Left lobe of liver (tissue), 2 donors: ENCODE measurements at regions not wholly inside any gene's neighbourhood (a gene's known extent, or its start where the extent isn't known, plus 50 kb on each side); places are given as distances from the start of the nearest gene placed in this dataset.
"Not testable (repeated sequence)": the region's sequence is repeated elsewhere in the genome, so short reads cannot be mapped to it uniquely, and the experiment has no call there.

Source experiments
- ATAC-seq: fragments of 200-7000 bp; cut with Tn5 transposase; one replicate; pipeline ENCODE4 v1.9.1; 2020; ENCODE audit warnings: mild to moderate bottlenecking, moderate library complexity
- DNase-seq: peaks from one replicate; pipeline ENCODE4 v3.0.0-alpha.2; 2020; ENCODE audit warnings: low spot score
- donor health status: DM: no; HTN: no; CAD: no; lungs with moderate emphysema.
- donor health status: DM: no; HTN: yes; CAD: no.

DNA sequence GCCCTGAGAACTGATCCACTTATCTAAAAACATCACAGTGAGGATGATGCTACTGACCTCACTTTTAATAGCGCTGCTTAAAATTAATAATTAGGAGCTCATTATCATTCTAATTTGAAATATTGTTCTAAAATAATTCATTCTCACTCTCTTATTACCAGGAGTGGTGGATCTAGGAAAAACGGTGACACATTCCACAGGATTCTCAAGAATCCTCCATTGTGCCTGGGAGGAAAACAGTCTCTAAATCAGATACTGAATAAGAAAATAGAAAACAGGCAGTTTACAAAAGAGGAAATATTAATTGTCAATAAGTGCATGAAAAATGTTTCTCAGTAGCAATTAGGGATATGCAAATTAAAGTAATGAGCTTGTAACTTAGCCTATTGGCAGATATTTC, 187.4 kb downstream of the TENT5A start:
- ATAC-seq: no peak
- no peak for DNase-seq

DNA sequence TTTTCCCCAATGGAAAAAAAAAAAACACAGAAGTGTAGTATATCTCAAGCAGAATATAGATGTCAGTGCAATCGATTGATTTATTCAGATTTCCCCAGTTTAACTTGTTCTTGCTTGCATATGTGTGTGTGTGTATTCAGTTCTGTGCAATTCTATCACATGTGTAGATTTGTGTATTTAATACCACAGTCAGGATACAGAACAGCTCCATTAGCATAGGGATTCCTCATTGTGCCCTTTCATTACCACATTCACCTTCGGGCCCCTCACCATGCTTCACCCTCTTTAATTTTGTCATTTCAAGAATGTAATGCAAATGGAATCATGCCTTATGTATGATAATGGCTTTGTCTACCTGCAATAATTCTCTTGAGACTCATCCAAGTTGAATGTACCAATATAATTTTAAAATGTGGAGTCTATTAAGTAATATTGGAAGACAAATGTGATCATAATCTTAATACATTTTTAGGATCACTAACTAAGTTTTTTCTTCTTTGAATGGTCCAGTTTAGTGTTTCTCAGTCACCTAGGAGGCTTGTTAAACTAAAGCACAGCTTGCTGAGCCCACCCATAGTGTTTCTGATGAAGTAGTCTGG, 187.9 kb downstream of the TENT5A start:
- ATAC-seq (no peak), DNase-seq (no peak)

DNA sequence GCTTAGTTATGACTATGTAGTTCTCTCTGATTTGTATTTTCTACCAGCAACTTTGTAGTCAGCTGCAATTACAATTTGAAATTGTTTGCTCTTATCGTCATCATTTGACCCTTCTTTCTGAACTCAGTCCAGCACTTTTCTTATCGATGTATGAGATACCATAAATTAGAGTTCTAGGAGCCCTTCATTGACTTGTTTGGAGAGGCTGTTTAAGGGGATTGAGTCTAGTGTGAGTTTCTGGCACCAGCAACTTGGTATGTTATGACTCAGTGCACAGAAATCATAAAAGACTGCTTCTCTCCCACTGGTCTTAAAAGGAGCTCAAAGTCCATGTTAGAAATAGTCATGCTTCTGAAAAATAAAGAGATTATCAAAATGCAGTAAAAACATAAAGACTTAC, 190.3 kb downstream of the TENT5A start:
- no peak for DNase-seq

DNA sequence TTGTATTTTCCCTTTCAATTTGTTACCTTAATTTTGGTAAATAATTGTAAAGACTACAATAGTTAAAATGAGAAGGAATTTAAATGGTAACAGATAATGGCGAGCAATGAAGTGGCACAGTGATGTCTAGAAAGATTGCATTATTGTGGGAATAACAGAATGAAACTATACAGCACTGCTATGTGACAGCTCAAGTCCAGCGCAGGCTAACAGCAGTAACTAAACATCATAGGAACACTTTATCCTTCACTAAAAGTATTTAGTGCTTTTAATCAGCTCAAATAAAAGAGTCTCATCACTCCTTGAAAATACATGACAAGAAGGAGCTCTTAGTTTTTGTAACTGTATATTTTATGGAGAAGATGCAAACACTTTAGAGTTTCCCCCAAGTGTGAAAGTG, 190.8 kb downstream of the TENT5A start:
- ATAC-seq: no peak
- DNase-seq: no peak

More for the DNA sequence above, 190.3 kb downstream of the TENT5A start:
- ATAC-seq: peak; percentile 58

DNA sequence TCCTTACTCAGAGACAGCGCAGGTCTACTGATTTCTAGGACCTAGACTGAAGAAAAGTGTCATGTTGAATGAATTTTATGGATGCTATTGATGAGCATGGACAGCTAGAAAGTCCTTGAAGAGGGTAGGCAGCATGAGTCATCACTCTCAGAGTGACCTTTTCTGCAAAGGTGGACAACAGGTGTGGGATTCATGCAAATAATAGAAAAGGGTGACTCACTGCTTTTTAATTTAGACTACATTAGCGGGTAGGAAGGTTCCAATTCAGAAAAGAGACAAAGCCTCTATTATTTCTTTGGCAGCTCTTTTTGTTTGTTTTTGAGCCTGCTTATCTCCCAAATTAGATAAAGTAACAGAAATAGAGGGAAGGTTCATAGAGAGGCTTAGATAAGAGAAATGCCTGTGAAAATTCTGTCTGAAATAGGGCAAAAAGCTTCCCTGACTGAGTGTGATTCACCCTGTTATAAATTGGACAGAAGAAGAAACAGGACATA, 191.4 kb downstream of the TENT5A start:
- peak; percentile 39 for ATAC-seq
- no peak for DNase-seq

DNA sequence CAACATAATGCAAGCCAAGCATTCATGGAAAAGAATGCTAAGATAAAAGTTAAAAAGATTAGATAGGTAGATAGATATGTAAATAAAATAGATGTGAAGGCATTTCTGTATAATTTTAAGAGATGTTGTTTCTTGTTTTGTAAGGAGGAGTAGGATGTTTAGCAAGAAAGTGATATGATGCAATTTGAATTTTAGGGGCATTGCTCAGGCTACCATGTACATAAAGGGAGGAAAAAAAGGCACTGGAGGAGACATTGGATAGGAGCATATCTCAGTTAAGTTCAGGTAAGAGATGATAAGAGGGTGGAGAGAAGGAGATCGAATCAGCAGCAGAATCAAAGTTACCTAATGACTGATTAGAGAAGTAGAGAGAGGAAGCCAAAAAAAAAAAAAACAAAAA, 194.7 kb downstream of the TENT5A start:
- ATAC-seq: no peak
- no peak for DNase-seq

DNA sequence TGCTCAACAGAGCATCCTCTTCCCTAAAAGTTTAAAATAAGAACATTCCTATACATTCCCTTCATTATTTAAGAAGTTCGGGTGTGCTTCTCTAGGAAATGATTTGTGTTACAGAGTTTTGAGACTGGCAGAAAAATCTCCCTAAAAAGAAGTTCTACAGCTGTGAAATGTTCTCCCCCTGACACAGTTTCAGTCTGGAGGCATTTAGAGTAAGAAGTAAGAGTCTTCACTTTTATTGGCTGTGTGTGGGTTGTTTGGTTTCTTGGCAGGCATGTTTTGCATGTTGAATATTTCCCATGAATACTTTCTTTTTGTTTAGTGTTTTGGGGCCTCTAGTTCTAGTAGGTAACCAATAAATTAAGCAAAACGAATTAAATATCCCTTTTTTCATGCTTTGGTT, 195.9 kb downstream of the TENT5A start:
- ATAC-seq (no peak), DNase-seq (no peak)

DNA sequence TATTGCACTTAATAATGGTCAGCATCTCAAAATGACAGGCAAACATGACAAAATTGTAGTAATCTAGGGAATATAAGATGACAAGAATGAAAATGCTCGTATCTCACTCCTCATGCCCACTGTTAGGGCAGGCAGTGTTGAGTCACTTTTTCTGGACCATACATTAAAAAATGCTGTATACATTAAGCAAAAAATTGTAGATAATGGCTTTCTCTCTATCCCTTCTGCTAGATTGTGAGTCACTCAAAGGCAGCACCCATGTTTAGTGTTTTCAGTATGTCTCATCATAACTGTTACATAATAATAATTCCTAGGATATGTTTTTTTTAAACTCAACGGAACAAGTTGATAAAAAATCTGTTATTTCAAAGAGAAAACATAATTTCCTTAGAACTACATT, 199.3 kb downstream of the TENT5A start:
- DNase-seq (no peak), ATAC-seq (no peak)

DNA sequence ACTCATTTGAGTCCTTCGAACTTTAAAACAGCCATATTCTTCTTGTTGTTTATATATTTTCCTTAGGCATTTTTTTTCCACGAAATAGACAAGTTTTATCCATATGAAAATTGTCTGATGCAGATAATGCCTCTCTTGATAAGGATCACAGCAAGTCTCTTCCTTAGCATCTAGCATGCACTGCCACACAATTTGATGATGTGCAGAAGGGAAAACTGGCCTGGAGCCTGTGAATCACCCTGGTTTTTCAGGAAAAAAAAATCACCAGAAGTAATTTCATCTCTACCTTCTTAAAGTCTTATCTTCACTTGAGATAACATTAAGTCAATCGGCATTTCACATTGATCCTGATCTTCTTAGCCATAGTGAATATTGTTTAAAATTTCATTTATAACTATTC, 199.8 kb downstream of the TENT5A start:
- no peak for ATAC-seq
- no peak for DNase-seq

DNA sequence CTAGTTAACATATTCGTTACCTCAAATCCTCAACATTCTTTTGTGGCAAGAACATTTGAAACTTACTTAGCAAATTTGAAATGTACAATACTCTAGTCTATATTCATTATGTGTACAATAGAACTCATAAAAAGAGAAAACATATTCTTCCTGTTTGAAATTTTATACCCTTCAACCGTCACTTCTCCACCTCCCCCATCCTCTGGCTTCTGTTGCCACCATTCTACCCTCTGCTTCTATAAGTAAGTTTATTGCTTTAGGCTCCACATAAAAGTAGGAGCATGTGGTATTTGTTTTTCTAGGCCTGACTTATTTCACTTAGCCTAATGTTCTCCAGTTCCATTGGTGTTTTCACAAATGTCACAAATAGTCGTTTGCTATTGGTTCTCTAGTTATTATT, 205.3 kb downstream of the TENT5A start:
- DNase-seq (no peak), ATAC-seq (no peak)

DNA sequence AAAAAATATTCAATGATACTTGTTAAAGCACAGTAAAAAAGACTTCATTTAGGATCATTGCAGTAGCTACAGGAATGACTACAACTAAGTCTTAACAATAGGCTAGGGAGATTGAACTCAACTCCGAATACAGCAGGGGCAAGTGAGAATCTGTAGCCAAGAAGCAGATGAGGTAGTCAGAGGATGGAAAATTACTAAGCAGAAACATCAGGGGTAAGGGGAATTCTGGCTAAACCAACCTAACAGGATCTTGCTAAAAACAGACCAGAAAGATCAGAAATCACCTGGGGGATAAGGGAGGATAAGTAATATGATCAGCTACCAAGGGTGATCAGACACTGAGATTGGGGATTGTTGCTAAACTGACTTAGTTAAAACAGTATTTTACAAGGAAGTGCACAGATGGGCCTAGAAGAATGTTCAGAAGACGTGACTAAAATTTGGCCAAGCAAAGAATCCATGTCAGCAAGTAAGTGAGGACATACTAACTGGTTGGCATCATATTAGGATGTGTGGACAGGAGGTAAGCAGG, 217.5 kb downstream of the TENT5A start:
- ATAC-seq: no peak
- DNase-seq: no peak

DNA sequence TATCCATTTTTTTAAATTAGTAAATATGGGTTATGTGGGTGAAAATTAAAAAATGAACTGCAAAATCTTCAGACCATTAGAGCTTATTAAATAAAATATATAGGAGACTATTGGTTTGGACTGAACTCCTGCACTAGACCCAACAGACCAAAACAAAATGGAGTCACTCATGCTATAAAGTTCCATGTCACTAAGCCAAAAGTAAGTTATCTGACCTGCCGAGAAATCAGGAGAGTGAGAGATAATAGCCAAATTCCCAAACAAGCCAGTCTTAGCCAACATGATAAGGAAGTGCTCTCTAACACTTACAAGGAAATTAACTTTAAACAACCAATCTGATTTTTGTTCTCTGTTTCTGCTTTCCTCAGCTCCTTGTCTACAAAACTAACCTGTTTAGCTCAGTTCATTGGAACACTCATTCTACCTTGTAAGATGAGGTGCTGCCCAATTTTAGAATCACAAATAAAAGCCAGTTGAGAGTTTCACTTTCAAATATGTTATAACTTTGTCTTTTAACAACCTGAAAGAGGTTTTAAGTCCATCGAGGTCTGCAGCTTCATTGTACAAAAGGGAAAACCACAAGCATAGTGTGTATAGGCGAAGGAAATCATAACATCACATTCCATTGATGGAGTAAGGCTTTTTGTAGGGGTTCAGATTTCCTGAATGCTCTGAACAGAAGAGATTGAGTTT, 220.5 kb downstream of the TENT5A start:
- no peak for ATAC-seq
- DNase-seq: no peak

DNA sequence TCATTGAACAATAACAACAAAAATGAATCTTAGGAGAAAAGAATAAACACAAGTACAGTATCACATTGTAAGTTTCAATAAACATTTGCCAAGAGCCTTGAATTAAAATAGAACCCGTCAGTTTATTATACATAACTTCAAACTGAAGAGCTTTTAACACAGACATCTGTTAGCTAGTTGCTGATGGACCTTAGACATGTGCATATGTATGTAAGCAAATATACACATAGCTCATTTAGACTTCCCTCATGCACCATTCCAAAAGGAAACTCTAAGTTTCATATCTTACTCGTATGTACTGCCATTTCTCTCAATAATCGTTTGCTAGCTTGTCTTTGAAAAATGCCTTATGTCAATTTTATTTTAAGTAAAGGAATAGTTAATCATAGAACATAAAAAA, 235.0 kb downstream of the TENT5A start:
- no peak for ATAC-seq

DNA sequence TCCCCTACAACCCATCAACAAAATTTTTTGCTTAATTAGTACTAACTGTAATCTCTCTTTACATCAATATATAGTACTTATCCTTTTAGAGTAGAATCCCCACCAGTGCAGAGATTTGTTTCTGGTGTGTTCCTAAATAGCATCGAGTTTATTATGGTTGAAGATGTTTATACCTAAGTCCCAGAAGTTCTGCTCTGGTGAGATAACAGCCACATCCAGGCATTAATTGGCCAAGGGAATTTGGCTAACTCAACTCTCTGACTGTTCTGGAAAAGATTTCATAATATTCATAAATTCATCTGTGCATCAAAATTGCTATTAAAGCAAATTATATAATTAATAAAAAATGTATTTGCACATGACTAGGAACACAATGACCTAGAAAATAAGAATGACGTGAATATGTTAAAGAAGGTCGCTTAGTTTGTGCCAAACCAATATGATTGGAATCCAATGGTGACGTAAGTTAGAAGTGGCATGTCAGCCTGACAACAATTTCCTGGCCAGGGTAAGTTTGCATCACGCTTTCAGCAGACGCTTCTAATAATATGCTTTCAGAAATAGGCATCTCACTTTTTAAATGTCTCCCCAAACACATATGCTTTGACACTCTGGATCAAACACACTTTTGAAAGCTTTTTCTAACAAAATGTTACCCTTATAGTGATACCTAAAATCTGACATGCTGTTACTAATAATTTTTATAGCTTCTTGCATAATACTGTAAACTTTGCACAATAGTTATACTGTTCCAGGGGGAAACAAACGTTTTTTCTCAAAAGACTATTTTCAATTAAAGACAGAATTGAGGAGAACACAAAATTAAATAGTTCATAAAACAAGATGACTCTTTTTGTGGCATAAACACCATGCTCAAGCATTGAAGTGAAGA, 236.7 kb downstream of the TENT5A start:
- DNase-seq (no peak), ATAC-seq (no peak)

More for the DNA sequence above, 235.0 kb downstream of the TENT5A start:
- no peak for DNase-seq

DNA sequence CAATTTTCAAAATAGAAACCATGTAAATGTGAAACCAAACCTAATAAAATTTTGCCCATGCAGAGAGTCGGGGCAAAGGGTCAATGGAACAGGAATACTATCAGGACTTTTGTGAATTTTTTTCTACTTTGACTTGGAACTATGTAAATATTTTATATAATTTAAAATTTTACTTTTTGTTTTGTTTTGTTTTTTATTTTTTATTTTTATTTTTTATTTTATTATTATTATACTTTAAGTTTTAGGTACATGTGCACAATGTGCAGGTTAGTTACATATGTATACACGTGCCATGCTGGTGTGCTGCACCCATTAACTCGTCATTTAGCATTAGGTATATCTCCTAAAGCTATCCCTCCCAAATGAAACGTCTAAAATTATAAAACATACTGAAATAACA, 238.3 kb downstream of the TENT5A start:
- ATAC-seq, DNase-seq: not testable (repeated sequence)

DNA sequence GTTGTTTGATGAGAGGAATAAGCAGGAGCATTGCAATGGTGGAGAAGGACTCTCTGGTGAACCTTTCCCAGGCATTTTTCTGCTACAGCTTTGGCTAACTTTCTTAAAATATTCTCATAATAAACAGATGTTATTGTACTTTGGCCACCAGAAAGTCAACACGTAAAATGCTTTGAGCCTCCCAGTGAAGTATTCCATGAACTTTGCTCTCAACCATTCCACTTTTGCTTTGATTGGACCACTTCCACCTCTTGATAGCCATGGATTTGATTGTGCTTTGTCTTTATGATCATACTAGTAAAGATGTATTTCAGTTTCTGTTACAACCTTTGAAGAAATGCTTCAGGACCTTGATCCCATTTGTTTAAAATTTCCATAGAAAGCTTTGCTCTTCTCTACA, 241.1 kb downstream of the TENT5A start:
- no peak for DNase-seq
- ATAC-seq: peak; percentile 65

DNA sequence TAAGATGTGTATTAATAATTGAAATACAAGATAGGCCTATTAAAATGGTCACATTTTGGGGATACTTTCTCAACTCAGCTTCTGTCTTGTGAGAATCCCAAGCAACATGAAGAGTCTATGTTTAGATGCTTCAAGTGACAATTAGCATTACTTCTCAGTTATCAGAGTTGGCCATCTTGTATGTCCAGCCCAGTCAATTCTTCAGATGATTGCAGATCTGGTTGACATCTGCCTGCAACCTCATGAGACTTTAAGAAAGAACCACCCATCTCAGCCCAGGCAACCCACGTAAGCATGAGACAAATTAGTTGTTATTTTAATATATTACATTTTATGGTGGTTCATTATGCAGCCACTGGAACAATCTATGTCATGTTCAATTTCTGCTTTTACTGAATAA, 256.5 kb downstream of the TENT5A start:
- ATAC-seq (no peak), DNase-seq (no peak)

DNA sequence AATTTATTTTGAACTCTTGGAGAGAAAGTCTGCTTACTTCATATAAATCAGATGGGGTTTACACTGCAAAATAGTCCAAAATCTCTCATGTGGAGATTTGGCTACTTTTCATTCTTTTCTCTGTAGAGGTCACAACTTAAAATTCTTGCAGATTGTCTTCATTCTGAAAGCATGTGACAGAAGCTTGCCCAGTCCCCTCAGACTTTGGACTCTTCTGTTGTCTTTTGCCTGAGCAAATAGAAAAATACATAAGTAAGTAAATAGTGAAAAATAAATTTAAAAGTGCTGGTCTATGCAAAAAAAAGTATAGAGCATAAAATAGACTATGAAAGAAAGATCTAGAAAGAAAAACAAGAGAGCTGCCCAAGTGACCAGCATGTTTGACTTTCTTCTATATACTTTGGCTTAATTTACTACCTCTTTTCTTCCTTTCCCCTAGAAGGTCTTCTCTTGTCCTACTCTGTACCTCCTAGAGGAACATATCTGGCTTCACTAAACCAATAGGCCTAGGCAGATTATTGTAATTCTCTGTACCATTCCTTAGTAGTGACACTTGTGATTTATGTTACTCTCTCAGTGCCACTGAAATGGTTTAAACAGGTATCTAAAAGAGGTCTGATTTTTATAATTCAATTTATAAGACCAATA, 260.9 kb downstream of the TENT5A start:
- DNase-seq (peak; percentile 54), ATAC-seq (peak; percentile 93)

DNA sequence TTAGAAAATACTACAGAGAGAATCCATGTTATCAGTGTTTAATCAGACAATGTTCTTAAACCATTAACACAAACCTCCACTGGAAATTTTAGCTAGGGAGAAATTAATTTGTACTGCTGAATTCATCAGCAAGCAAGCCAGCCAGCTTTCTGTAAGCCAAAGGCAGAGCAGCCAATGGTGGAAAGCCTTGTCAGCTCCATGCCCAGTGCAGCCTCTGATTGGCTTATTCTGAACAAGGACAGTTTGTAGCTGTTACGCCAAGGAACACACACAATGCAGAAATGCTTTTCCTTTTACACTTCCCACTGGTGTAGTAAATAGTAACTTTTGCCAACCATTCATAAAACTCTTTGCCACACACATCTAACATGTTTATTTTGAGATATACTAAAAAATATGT, 265.0 kb downstream of the TENT5A start:
- no peak for ATAC-seq
- no peak for DNase-seq

DNA sequence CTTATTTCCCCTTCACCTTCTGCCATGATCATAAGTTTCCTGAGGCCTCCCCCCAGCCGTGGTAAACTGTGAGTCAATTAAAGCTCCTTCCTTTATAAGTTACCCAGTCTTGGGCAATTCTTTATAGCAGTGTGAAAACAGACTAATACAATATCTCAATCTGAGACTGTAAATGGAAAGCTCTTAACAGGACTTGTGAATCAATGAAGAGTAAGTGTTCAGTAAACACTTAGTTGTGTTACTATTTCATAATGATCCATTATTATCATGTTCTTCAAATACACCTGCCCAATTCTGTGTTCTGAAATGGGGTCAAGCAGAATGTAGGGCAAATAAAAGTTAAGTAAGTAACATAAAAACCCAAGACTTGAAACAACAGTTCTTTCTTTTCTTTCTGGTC, 266.2 kb downstream of the TENT5A start:
- ATAC-seq (peak; percentile 21), DNase-seq (no peak)

DNA sequence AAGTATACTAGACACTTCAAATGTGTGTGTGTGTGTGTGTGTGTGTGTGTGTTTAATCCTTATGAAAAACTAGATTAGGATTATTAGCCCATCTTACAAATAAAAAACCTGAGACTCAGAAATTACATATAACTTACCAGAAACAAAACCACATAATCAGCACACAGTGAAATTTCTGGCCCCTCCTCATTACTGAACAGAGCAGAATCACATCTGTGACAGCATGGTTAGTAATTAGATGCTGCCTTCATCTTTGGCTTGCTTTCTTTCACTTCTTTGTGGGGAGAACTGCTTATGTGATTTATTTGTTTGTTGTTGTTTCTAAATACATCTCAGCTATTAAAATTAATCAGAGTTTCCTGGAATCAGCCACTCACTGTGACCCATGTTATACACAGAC, 267.1 kb downstream of the TENT5A start:
- no peak for ATAC-seq
- DNase-seq: no peak
